GM13977 (cell line): ENCODE measurements at regions not wholly inside any gene's neighbourhood (a gene's known extent, or its start where the extent isn't known, plus 50 kb on each side); places are given as distances from the start of the nearest gene placed in this dataset.
"Not testable (repeated sequence)": the region's sequence is repeated elsewhere in the genome, so short reads cannot be mapped to it uniquely, and the experiment has no call there.

Experiments used
- DNase-seq: peaks from one replicate; pipeline ENCODE4 v3.0.0; 2012; ENCODE audit warnings: low spot score
- CTCF ChIP-seq: IDR thresholded peaks from 2 replicates; pipeline ENCODE4 v1.5.1; 2012; ENCODE audit warnings: mild to moderate bottlenecking, control low read depth; ENCODE audit not compliant: insufficient read depth; ENCODE audit errors: extremely low read depth, missing control alignments
- in situ Hi-C: fragments of 300-500 bp; cut with MboI; formaldehyde crosslinking; loops from one replicate; pipeline ENCODE4 v1.12.0; 2022; ENCODE audit warnings: low sequenced_read_pairs, low pct_unique_long_range_greater_than_20kb, mixed read lengths, inconsistent platforms; ENCODE audit not compliant: unreplicated experiment

DNA sequence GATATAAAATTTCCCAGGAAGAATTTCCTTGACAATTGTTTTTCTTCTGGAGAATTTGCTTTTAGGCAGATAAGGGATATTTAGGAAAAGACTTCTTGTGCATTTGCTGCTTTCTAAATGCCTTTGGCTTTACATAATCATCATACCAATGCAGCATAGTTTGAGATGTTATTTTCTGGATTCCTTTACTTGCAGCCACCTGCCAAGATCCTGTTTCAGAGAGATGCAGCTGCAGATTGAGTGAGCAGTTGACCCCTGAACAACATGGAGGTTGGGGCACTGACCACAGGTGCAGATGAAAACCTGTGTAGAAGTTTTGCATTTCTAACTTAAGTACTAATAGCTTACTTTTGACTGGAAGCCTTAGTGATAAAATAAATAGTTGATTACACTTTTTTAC, 257.9 kb downstream of the RPIA start:
- no peak for TF ChIP-seq CTCF
- no peak for DNase-seq
- in situ Hi-C loops = no loop called here

DNA sequence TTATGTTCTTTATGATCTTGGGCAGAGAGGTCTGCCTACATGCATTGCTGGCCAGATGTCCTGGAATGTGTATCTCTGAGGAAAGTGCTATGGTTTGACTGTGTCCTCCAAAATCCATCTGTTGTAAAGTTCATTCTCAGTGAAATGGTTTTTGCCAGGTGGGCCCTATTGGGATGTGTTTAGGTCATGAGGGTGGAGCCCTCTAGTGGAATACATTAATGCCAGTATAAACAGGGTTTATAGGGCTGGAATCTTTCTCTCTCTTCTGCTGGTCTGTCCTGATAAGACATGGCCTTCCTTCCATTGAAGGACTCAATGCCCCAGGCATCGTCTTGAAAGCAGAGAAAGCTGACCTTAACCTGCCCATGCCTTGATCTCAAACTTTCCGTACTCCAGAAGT, 258.5 kb downstream of the RPIA start:
- TF ChIP-seq CTCF = no peak
- in situ Hi-C loops = no loop called here
- DNase-seq = no peak

DNA sequence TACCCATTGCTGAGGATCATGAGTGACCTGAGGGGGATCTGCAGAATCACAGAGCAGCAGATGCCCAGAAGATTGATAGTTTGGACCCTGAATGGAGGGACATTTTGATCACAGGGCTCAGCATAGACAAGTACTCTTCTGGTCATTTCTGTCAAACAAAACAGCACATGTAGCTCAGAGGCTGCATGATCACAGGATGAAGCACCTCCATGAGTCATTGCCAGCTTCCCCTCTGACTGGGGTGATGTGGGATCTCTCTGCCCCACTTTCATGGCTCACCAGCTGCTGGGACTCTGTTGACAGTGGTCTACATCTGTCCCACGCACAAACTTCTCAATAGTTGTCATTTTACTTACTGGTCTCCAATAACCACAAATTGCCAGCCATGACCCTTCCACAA, 264.1 kb downstream of the RPIA start:
- TF ChIP-seq CTCF = no peak
- in situ Hi-C loops = no loop called here
- DNase-seq = no peak

DNA sequence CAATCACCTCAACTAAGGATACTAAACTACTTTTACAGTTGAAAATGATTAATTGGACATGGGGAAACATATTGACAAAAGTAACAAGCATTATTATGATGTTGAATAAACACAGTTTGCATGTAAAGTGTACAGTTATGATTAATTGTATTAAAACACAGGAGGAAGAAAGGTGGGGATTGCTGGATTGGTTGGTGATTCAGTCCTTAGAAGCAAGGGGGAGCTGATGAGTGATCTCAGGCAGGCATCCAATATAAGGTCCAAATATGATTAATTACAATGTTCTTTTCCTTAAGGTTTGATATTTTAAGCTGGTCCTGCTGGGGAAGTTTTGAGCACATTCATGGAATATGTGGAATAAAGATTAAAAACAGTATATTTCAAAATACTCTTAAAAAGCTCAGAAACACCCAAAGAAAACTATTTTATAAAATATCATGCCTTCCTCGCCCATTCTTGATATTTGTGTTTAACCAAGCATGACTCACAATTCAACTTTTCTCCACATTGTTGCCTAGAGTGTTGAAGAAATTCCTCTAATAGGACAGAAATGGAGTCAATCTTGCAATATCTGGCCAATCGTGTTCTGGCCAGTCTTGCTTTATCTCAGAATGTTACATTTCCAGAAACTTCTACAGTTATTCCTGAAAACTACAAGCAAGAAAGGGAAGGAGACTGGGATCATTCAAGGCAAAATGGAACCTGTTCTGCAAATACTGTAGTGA, 268.2 kb downstream of the RPIA start:
- in situ Hi-C loops = no loop called here
- no peak for DNase-seq
- no peak for TF ChIP-seq CTCF

- DNase-seq, in situ Hi-C loops: not testable (repeated sequence)
These were observed 269.9 kb downstream of the RPIA start for GRCh38 chr2:88961323-88961722.

DNA sequence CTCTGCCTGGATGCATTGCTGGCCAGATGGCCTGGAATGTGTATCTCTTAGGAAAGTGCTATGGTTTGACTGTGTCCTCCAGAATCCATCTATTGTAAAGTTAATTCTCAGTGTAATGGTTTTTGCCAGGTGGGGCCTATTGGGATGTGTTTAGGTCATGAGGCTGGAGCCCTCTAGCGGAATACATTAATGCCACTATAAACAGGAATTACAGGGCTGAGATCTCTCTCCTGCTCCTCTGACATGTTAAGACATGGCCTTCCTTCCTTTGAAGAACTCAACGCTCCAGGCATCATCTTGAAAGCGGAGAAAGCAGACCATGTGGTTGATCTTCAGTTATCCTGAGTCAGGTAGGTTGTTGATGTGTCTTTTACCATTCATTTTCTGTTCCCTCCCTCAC, 276.4 kb downstream of the RPIA start:
- TF ChIP-seq CTCF = no peak
- in situ Hi-C loops = no loop called here
- DNase-seq = no peak

DNA sequence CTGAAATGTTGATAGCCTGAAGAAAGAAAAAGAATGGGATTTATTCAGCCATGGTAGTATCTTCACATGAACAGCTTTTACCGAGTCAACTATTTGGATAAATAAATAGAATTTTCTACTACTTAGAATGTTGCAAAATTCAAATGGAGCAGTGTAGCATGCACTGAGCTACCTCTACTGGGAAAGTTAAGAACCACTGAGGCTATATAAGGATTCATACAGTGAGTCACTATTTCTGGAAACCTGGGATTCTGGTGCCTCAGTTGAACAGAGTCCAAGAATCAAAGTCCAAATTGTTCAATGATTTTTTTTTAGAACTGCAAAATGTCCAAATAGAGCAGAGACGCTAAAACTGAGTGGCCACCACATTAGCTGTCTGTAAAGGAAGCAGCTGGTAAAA, 286.5 kb downstream of the RPIA start:
- in situ Hi-C loops, DNase-seq: not testable (repeated sequence)

DNA sequence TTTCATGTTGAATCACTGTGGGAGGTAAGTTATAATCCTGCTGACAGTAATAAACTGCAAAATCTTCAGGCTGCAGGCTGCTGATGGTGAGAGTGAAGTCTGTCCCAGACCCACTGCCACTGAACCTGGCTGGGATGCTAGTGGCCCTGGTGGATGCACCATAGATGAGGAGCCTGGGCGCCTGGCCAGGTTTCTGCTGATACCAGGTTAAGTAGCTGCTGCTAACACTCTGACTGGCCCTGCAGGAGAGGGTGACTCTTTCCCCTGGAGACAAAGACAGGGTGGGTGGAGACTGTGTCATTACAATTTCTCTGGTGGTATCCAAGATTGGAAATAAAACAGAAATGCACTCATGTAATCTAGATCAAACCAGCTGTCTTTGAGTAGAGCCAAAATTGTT, 287.0 kb downstream of the RPIA start:
- DNase-seq, in situ Hi-C loops: not testable (repeated sequence)

DNA sequence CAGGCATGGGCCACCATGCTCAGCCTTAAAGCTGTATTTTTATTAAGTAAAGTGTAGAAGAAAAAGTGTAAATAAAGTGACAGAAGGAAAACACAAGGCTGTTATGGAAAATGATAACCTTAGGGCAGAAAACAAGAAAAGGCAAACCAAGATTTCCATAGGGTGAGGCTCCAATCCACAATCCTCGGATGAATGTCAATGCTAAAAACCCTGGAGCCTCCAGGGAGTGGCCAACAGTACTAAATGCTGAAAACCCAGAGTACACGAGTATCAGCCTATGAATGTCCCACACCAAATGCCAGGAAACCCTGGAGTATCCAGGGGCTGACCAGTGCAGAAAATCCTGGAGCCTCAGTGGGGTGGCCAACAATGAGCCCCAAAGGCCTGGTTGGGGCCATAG, 292.6 kb downstream of the RPIA start:
- DNase-seq, in situ Hi-C loops: not testable (repeated sequence)

- DNase-seq, in situ Hi-C loops: not testable (repeated sequence)
These were observed 295.4 kb downstream of the RPIA start for GRCh38 chr2:88986721-88987330.

DNA sequence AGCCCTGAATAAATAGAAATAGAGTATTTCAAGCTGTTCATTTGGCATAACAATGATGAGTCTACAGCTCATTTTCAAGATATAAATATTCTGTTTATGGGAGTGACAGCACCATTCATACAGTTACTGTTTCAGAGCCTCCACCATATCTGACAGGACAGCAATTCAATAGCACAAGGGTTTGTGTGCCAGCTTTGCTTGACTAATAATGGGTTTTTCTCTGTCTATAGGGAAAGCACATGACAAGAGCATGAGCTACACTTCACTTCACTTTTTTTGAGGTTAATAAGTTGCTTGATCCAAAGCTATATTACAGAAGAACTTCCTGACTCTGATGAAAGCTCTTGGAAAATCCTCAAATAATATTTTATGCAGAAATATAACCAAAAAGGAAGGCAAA, 297.1 kb downstream of the RPIA start:
- DNase-seq, in situ Hi-C loops: not testable (repeated sequence)

DNA sequence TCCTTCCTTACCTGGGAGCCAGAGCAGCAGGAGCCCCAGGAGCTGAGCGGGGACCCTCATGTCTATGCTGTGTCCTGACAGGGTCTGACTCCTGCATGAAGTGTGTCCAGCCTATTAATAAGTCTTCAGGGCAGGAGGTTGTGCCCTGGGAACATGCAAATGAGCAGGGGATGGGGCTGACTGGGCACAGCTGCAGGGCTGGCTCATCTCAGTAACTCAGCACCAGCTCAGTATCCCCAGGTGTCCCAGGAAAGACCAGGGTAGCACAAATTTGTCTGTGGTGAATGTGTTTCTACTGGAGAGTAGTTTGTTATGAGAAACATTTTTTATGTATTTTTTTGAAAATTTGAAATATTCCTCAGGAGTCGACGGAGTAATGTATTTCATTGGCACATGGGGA, 301.3 kb downstream of the RPIA start:
- DNase-seq, in situ Hi-C loops: not testable (repeated sequence)
